Small intestine (tissue), 7 donors: ENCODE measurements at regions not wholly inside any gene's neighbourhood (a gene's known extent, or its start where the extent isn't known, plus 50 kb on each side); places are given as distances from the start of the nearest gene placed in this dataset.

ENCODE experiments used
- DNase-seq, 2 donors: peaks; one replicate each; pipeline versions ENCODE4 v3.0.0 to v3.0.0-alpha.2; 2013
- FAIRE-seq: peaks from 2 replicates; lab custom pipeline; 2012; peaks lifted over from hg19 to GRCh38; lab: Jason Lieb, UNC
- H3K27ac ChIP-seq, 3 donors: one replicate each; pipeline ENCODE4 v1.5.1; 2013; ENCODE audit warnings: low read length in 2 of 3, mild to moderate bottlenecking in 2 of 3, control low read depth in 1 of 3, inconsistent platforms in 1 of 3, low read depth in 1 of 3, moderate library complexity in 1 of 3
- H3K27me3 ChIP-seq, 3 donors: one replicate each; pipeline ENCODE4 v1.6.1; 2013; ENCODE audit warnings: low read length in 3 of 3, inconsistent platforms in 1 of 3; ENCODE audit not compliant: control insufficient read depth in 3 of 3, insufficient read depth in 3 of 3
- H3K36me3 ChIP-seq, 3 donors: one replicate each; pipeline ENCODE4 v1.6.1; 2013; ENCODE audit warnings: low read length in 3 of 3, inconsistent platforms in 1 of 3, low read depth in 1 of 3, mild to moderate bottlenecking in 1 of 3, moderate library complexity in 1 of 3; ENCODE audit not compliant: control insufficient read depth in 3 of 3, insufficient read depth in 2 of 3
- H3K4me1 ChIP-seq, 3 donors: one replicate each; pipeline ENCODE4 v1.6.1; 2013; ENCODE audit warnings: low read length in 2 of 3, inconsistent platforms in 1 of 3, low read depth in 1 of 3, mild to moderate bottlenecking in 1 of 3, moderate library complexity in 1 of 3; ENCODE audit not compliant: control insufficient read depth in 3 of 3, insufficient read depth in 2 of 3
- H3K4me3 ChIP-seq, 3 donors: one replicate each; pipeline ENCODE4 v1.5.1; 2013; ENCODE audit warnings: low read length in 3 of 3, control low read depth in 1 of 3, inconsistent platforms in 1 of 3, low read depth in 1 of 3, mild to moderate bottlenecking in 1 of 3, moderate library complexity in 1 of 3
- H3K9me3 ChIP-seq, 2 donors: one replicate each; pipeline ENCODE4 v1.6.1; 2013; ENCODE audit warnings: low read depth in 1 of 2, low read length in 1 of 2; ENCODE audit not compliant: control insufficient read depth in 2 of 2, insufficient read depth in 1 of 2
- WGBS, 3 donors: extraction: QIAGEN DNeasy Blood & Tissue Kit; methylation state at CpG; one replicate each; pipeline ENCODE4 v1.1.7; 2013; 5-methylcytosine and 5-hydroxymethylcytosine counted together
- donor health status: healthy with polysubstance abuse.
- donor health status: control.
- donor health status: control.
- donor health status: Bipolar disorder and iron deficiency.
- donor health status: healthy.

DNA sequence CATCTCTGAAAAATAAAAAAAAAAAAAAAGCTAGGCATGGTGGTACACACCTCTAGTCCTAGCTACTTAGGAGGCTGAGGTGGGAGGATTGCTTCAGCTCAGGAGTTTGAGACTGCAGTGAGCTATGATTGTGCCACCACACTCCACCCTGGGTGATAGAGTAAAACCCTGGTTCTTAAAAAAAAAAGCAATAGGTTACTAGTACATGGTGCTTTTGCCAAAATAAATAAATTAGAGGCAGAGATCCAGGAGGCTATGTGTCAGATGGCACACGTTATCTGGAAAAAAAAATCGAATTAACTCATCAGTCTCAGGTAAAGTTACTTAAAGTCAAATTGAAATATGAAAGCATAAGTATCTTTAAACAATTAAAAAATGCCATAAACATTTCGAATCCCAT is 94.3 kb downstream of the VCX3A start:
- H3K4me3 ChIP-seq, result no peak overlapping the region
- 34 to 55% (median 35%) methylated on average over 3 of the region's 3 CpGs for WGBS, 3 donors
- H3K27ac ChIP-seq, result no peak overlapping the region
- H3K27me3 ChIP-seq, result no peaks in the 10 kb centered on the region
- FAIRE-seq (no peak), DNase-seq (no peak)
- no peaks in the 10 kb centered on the region for H3K36me3 ChIP-seq
- H3K4me1 ChIP-seq, result no peaks in the 10 kb centered on the region
- no peaks in the 10 kb centered on the region for H3K9me3 ChIP-seq

DNA sequence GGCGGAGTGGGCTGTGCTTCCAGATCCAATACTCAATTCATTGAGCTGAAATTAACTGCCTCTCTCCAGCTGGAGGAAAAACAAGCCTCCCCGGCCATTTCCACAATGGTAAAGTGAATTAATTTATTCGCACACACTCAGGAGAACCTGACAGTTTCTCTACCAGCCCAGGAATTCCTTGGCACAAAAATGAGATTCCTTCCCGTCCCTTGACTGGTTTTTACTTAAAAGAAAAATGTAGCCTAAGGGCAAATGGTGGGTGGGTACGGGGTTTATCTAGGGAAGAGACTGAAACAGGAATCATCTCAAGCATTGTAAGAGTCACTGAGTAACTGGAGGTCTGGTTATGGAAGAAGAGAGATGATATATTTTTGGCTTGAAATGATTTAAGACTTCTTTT is 102.7 kb downstream of the VCX3A start:
- Histone ChIP-seq H3K4me1 (no peaks in the 10 kb centered on the region), H3K27ac (no peak overlapping the region), H3K27me3 (no peaks in the 10 kb centered on the region), H3K36me3 (no peaks in the 10 kb centered on the region), H3K4me3 (no peak overlapping the region), H3K9me3 (no peaks in the 10 kb centered on the region)
- WGBS, 3 donors, result 75 to 78% (median 78%) methylated on average over 5 of the region's 5 CpGs
- no peak for FAIRE-seq
- no peak for DNase-seq

DNA sequence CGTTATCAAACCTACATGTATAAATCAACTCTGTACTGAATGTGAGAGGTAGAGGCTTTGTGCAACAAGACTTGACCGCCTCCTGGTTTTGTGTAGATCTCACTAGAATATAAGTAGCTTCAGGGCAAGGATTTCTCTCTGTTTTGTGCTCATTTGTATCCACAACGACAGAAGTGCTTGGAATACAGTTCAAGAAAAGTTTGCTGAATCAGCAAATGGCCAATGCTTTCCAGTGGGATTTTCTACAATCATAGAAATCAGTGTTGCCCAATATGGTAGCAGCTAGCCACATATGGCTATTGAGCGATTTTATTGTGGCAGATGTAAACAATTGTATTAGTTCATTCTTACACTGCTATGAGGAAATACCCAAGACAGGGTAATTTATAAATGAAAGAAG is 127.4 kb downstream of the VCX3A start:
- 73 to 87% (median 73%) methylated on average over 4 of the region's 4 CpGs for WGBS, 3 donors
- no peak for FAIRE-seq
- no peaks in the 10 kb centered on the region for H3K4me1 ChIP-seq

DNA sequence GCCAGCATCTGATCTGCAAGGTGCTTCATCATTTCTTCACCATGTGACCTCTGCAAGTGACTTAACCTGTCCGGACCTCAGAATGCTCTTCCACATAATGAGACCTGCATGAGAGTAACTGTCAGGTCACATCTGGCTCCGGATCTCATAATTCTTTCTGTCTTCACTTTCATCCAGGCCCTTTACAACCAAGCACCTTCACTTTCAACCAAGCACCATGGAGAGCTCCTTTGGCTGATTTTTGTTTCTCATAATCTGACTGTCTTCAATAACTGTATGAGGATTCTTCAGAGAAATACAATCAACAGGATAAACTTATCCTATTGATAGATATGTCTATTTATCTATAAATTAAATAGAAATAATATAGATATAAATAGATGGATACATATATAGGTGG is 148.1 kb downstream of the VCX3A start:
- H3K4me1 ChIP-seq, result peaks cover 0 to 1% (median 0%) of the 10 kb centered on the region in 3 donors
- DNase-seq (no peak), FAIRE-seq (peak; percentile 65)
- 57 to 73% (median 62%) methylated on average over 2 of the region's 2 CpGs for WGBS, 3 donors
- H3K27me3 ChIP-seq, result no peaks in the 10 kb centered on the region
- H3K9me3 ChIP-seq, result no peaks in the 10 kb centered on the region
- H3K4me3 ChIP-seq, result no peak overlapping the region
- no peak overlapping the region for H3K27ac ChIP-seq
- H3K36me3 ChIP-seq, result no peaks in the 10 kb centered on the region

More for the DNA sequence above, 127.4 kb downstream of the VCX3A start:
- Histone ChIP-seq H3K27ac (no peak overlapping the region), H3K9me3 (no peaks in the 10 kb centered on the region), H3K4me3 (no peak overlapping the region), H3K27me3 (no peaks in the 10 kb centered on the region), H3K36me3 (no peaks in the 10 kb centered on the region)
- DNase-seq, result no peak

DNA sequence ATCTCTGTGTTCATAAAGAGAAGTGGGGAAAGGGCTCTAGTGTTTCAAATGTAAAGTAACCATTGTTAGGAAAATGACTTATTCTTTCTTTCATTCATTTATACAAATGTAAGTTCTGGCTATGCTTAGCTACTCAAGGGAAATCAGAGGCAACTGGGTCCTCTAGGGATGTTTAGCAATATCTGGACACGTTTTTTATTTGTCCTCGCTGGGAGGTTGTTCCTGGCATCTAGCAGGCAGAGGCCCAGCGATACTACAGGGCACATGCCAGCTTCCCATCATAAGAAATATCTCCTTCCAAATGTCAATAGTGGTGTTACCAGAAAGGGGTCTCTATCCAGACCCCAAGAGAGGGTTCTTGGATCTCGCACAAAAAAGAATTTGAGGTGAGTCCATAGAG is 150.0 kb downstream of the VCX3A start:
- Histone ChIP-seq H3K27me3 (no peaks in the 10 kb centered on the region), H3K27ac (no peak overlapping the region), H3K4me1 (peaks cover 0 to 1% (median 0%) of the 10 kb centered on the region in 3 donors), H3K9me3 (no peaks in the 10 kb centered on the region), H3K36me3 (no peaks in the 10 kb centered on the region), H3K4me3 (no peak overlapping the region)
- WGBS, 3 donors, result 78 to 92% (median 78%) methylated on average over 4 of the region's 4 CpGs
- FAIRE-seq, result no peak
- no peak for DNase-seq

DNA sequence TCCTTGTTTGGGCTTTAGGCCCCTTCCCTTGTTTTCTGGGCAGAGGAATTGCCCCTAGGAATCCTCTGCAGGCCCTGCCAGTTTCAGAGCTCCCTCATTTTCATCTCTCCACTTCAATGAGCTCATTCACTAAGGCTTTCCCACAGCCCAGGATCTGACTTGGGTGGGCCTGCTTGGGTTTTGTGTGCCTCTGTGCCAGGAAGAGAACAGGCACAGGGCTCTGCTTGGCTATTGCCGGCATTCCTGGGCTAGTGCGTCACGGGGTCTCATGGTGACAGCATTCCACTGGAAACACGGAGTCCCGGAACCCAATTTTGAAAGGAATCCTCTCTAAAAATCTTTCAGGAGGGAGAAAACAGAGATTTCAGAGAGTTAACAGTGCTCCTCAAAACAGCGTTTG is 150.5 kb downstream of the VCX3A start:
- no peaks in the 10 kb centered on the region for H3K27me3 ChIP-seq
- WGBS, 3 donors, result 78 to 94% (median 88%) methylated on average over 6 of the region's 6 CpGs
- no peak overlapping the region for H3K4me3 ChIP-seq
- peaks cover 0 to 1% (median 0%) of the 10 kb centered on the region in 3 donors for H3K4me1 ChIP-seq
- H3K9me3 ChIP-seq, result no peaks in the 10 kb centered on the region
- FAIRE-seq, result no peak
- H3K36me3 ChIP-seq, result no peaks in the 10 kb centered on the region
- DNase-seq, result no peak
- no peak overlapping the region for H3K27ac ChIP-seq

DNA sequence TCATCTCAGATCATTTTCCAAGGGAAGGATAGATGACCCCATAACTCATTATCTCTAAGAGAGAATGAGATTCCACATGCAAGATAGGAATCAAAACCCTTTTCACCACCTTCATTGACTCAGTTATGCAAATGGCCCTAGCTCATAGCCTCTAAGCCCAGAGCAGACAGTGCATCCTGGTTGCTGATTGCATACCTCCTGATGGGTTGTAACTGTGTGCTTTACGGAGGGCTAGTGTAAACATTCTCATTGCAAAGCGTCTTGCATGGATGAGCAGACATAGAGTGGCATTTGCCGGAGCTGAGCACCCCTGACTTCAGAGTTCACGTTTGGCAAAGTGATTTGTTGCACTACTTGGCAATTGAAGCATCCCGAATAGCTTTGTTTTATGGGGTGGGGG is 151.0 kb downstream of the VCX3A start:
- Histone ChIP-seq H3K4me3 (no peak overlapping the region), H3K27me3 (no peaks in the 10 kb centered on the region), H3K9me3 (no peaks in the 10 kb centered on the region), H3K4me1 (peaks cover 0 to 1% (median 0%) of the 10 kb centered on the region in 3 donors), H3K36me3 (no peaks in the 10 kb centered on the region), H3K27ac (no peak overlapping the region)
- no peak for FAIRE-seq
- DNase-seq, result no peak
- 43 to 67% (median 54%) methylated on average over 5 of the region's 5 CpGs for WGBS, 3 donors

DNA sequence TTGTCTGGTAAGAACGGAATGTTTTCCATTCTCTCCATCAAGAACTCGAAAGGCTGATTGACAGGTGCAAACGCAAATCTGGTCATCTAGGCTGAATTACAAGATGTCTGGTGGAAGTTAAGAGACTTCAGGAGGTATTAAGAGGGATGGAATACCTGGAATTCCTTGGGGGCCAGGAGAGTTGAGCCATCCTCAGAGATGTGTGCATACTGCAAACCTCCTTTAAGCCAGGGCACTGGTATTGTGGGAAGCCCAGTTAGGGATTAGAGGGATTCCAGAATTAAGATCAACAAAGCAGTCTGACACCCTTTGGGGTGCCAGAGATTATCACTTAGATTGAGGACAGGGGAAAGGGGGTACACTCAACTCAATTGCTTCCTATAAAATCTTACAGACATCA is 151.4 kb downstream of the VCX3A start:
- whole genome bisulfite sequencing, 3 donors, result 81 to 93% (median 90%) methylated on average over 3 of the region's 3 CpGs
- no peaks in the 10 kb centered on the region for H3K36me3 ChIP-seq
- H3K4me1 ChIP-seq, result peaks cover 0 to 1% (median 0%) of the 10 kb centered on the region in 3 donors
- FAIRE-seq (no peak), DNase-seq (no peak)
- no peaks in the 10 kb centered on the region for H3K9me3 ChIP-seq
- no peak overlapping the region for H3K4me3 ChIP-seq
- H3K27me3 ChIP-seq, result no peaks in the 10 kb centered on the region
- H3K27ac ChIP-seq, result no peak overlapping the region

DNA sequence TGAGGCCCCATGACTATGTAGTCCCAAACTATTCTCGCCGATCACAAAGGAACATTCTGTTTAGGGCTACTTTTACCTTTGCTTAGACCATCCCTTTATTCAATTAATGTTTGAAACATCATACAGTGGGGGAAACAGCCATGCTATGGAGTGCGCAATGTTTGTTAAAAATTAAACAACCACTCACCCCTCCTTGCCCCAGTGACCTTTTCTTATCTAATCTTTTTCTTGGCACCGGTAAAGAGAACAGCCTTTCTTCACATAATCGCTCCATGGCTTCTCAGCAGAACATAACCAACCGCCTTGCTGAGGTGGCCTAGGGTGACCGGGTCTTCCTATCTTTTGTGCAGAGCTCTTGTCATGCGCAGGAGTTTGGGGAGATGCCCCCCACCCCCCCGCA is 152.6 kb downstream of the VCX3A start:
- DNase-seq (peak; percentile 38 to 66), FAIRE-seq (no peak)
- no peaks in the 10 kb centered on the region for H3K27me3 ChIP-seq
- H3K9me3 ChIP-seq, result no peaks in the 10 kb centered on the region
- peaks cover 0 to 1% (median 0%) of the 10 kb centered on the region in 3 donors for H3K4me1 ChIP-seq
- H3K4me3 ChIP-seq, result no peak overlapping the region
- H3K36me3 ChIP-seq, result no peaks in the 10 kb centered on the region
- no peak overlapping the region for H3K27ac ChIP-seq
- 17 to 54% (median 27%) methylated on average over 9 of the region's 9 CpGs for WGBS, 3 donors
